Endothelial cell (in vitro differentiated cells): ENCODE measurements at regions not wholly inside any gene's neighbourhood (a gene's known extent, or its start where the extent isn't known, plus 50 kb on each side); places are given as distances from the start of the nearest gene placed in this dataset.

ENCODE experiments used
- DNase-seq: peaks from one replicate; pipeline ENCODE4 v3.0.0; 2021; ENCODE audit warnings: low spot score
- H3K27ac Mint-ChIP-seq: one replicate; pipeline ENCODE4 v1.8.0; 2021; ENCODE audit warnings: mixed read lengths, inconsistent platforms; ENCODE audit not compliant: unreplicated experiment
- H3K27me3 Mint-ChIP-seq: one replicate; pipeline ENCODE4 v1.8.0; 2021; ENCODE audit warnings: mild to moderate bottlenecking, moderate library complexity, mixed read lengths, inconsistent platforms; ENCODE audit not compliant: unreplicated experiment
- H3K36me3 Mint-ChIP-seq: one replicate; pipeline ENCODE4 v1.8.0; 2021; ENCODE audit warnings: mild to moderate bottlenecking, low read depth, mixed read lengths, inconsistent platforms; ENCODE audit not compliant: unreplicated experiment
- H3K4me1 Mint-ChIP-seq: one replicate; pipeline ENCODE4 v1.8.0; 2021; ENCODE audit warnings: mild to moderate bottlenecking, mixed read lengths, inconsistent platforms; ENCODE audit not compliant: unreplicated experiment
- H3K4me3 Mint-ChIP-seq: one replicate; pipeline ENCODE4 v1.8.0; 2021; ENCODE audit warnings: mild to moderate bottlenecking, mixed read lengths, inconsistent platforms; ENCODE audit not compliant: unreplicated experiment
- H3K9me3 Mint-ChIP-seq: one replicate; pipeline ENCODE4 v1.8.0; 2021; ENCODE audit warnings: mixed read lengths, inconsistent platforms; ENCODE audit not compliant: unreplicated experiment
- TF ChIP-seq, protein P1 (sequence below): fragments of 200-600 bp; sonication (generic); IDR thresholded peaks from one replicate; pipeline ENCODE4 v1.5.0; 2021; ENCODE audit warnings: antibody characterized with exemption; ENCODE audit not compliant: unreplicated experiment

- no peak for DNase-seq
- Mint-ChIP-seq H3K9me3 (no peaks in the 10 kb centered on the region), H3K4me1 (peaks cover 22% of the 10 kb centered on the region), H3K27me3 (peaks cover 9% of the 10 kb centered on the region), H3K36me3 (peaks cover 7% of the 10 kb centered on the region), H3K27ac (no peak overlapping the region), H3K4me3 (peak overlapping the region; percentile 82)
- TF ChIP-seq, protein P1, sequence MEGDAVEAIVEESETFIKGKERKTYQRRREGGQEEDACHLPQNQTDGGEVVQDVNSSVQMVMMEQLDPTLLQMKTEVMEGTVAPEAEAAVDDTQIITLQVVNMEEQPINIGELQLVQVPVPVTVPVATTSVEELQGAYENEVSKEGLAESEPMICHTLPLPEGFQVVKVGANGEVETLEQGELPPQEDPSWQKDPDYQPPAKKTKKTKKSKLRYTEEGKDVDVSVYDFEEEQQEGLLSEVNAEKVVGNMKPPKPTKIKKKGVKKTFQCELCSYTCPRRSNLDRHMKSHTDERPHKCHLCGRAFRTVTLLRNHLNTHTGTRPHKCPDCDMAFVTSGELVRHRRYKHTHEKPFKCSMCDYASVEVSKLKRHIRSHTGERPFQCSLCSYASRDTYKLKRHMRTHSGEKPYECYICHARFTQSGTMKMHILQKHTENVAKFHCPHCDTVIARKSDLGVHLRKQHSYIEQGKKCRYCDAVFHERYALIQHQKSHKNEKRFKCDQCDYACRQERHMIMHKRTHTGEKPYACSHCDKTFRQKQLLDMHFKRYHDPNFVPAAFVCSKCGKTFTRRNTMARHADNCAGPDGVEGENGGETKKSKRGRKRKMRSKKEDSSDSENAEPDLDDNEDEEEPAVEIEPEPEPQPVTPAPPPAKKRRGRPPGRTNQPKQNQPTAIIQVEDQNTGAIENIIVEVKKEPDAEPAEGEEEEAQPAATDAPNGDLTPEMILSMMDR, result no peak
Observed at GRCh38 chr2:172233987-172234715, 131.5 kb upstream of the DLX2 start.

GRCh38 chr2:172234716-172235691, 132.3 kb upstream of the DLX2 start:
- H3K4me1 Mint-ChIP-seq, result peaks cover 22% of the 10 kb centered on the region
- TF ChIP-seq, protein P1, result no peak
- H3K9me3 Mint-ChIP-seq, result no peaks in the 10 kb centered on the region
- peak overlapping the region; percentile 82 for H3K4me3 Mint-ChIP-seq
- peaks cover 7% of the 10 kb centered on the region for H3K36me3 Mint-ChIP-seq
- H3K27ac Mint-ChIP-seq, result no peak overlapping the region
- peaks cover 9% of the 10 kb centered on the region for H3K27me3 Mint-ChIP-seq
- no peak for DNase-seq

DNA sequence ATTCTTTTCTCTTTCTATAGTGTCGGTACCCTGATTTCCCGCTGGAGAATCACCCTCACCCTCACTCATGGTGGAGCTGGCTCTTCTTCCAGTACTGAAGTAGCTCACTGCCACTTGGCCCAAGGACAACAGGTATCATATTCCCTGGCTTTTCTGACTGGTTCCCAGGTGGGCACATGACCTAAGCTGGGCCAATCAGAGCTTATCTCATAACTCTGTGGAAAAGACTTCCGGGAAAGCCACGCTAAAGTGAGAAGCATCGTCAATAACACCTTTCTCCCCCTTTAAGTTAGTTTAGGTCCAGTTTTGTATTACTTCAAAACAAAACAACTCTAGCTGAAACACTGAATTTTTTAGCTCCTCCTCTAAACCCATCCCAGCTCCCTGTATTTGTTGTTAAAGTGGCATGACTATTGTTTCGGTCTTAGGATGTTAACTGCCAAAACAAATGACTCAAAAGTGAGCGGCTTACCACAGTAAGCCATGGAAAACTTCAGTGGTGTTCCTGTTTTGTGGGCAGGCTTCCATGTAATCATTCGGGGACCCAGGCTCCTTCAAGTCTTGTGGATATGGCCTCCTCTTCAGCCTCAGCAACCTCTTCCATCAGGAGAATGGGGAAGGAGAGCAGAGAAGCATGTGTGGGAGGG, 137.4 kb upstream of the DLX2 start:
- Mint-ChIP-seq H3K4me3 (no peak overlapping the region), H3K27me3 (peaks cover 1% of the 10 kb centered on the region), H3K4me1 (peaks cover 14% of the 10 kb centered on the region), H3K27ac (no peak overlapping the region), H3K9me3 (no peaks in the 10 kb centered on the region), H3K36me3 (no peaks in the 10 kb centered on the region)
- TF ChIP-seq, protein P1, result no peak
- DNase-seq, result no peak

DNA sequence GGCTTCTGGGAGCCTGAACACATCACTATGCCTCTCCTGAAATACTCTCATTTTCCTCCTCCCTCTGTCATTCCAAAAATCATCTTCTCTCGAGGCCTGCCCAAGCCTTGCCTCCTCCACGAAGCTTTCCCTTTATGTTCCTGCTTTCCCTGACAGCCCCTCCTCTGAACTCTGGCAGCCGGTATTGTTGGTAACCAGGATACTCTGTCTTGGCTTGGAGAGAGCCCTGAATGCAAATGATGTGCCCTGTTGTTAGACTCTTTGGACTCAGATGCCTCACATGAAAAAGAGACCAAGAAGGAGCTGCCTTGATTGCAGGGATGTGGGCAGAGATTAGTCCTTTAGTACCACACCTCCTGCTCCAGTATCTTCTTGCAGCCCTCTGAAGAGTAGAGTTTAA, 138.5 kb upstream of the DLX2 start:
- Mint-ChIP-seq H3K27ac (no peak overlapping the region), H3K4me3 (no peak overlapping the region), H3K4me1 (peaks cover 8% of the 10 kb centered on the region), H3K27me3 (no peaks in the 10 kb centered on the region), H3K9me3 (no peaks in the 10 kb centered on the region), H3K36me3 (no peaks in the 10 kb centered on the region)
- DNase-seq, result no peak
- TF ChIP-seq, protein P1, result no peak
